IMR-90 (cell line): ENCODE measurements at regions not wholly inside any gene's neighbourhood (a gene's known extent, or its start where the extent isn't known, plus 50 kb on each side); places are given as distances from the start of the nearest gene placed in this dataset.

ENCODE experiments used
- ATAC-seq: fragments of 200-7000 bp; cut with Tn5 transposase; 2 replicates; pipeline ENCODE4 v1.9.1; 2020; ENCODE audit warnings: low read depth, mild to moderate bottlenecking, moderate library complexity
- BruUV-seq: library from RNA; stranded (reverse); fragments of 400-500 nt; replicated peaks from 2 replicates; lab custom pipeline; 2021; lab: Mats Ljungman, UMichigan
- CTCF ChIA-PET: fragments of 300-600 bp; formaldehyde crosslinking; extraction: SDS; loops from one replicate; lab custom pipeline; 2021; ENCODE audit warnings: antibody characterized with exemption; lab: Yijun Ruan, JAX
- POLR2A ChIA-PET: fragments of 300-600 bp; sonication (Branson Sonifier 250); formaldehyde crosslinking; loops from one replicate; lab custom pipeline; 2022; ENCODE audit warnings: antibody characterized with exemption; ENCODE audit not compliant: unreplicated experiment; lab: Charles Lee
- DNase-seq: peaks from one replicate; pipeline ENCODE4 v3.0.0; 2013
- H2AFZ ChIP-seq: replicated peaks from 2 replicates; pipeline ENCODE3; 2013; ENCODE audit warnings: low read length, mild to moderate bottlenecking; ENCODE audit not compliant: poor library complexity
- H2AK5ac ChIP-seq: 2 replicates; pipeline ENCODE4 v1.6.1; 2013; ENCODE audit warnings: low read depth, low read length, inconsistent platforms
- H2AK9ac ChIP-seq: replicated peaks from 2 replicates; pipeline ENCODE3; 2013; ENCODE audit warnings: mild to moderate bottlenecking, low read depth, low read length, moderate library complexity; ENCODE audit not compliant: poor library complexity
- H2BK120ac ChIP-seq: 2 replicates; pipeline ENCODE4 v1.6.1; 2013; ENCODE audit warnings: low read depth, low read length, inconsistent platforms
- H2BK15ac ChIP-seq: 3 replicates; pipeline ENCODE4 v1.6.1; 2013; ENCODE audit warnings: low read depth, low read length, inconsistent platforms
- H2BK20ac ChIP-seq: 2 replicates; pipeline ENCODE4 v1.6.1; 2013; ENCODE audit warnings: low read depth, mild to moderate bottlenecking, inconsistent platforms, low read length, moderate library complexity
- H2BK5ac ChIP-seq: 2 replicates; pipeline ENCODE4 v1.6.1; 2013; ENCODE audit warnings: mild to moderate bottlenecking, low read depth, low read length, inconsistent platforms; ENCODE audit not compliant: poor library complexity, severe bottlenecking
- H3K14ac ChIP-seq: replicated peaks from 2 replicates; pipeline ENCODE4 v1.6.1; 2013; ENCODE audit warnings: low read depth, low read length, inconsistent platforms
- H3K18ac ChIP-seq: 2 replicates; pipeline ENCODE4 v1.6.1; 2013; ENCODE audit warnings: low read depth, low read length, control low read depth
- H3K23ac ChIP-seq: 2 replicates; pipeline ENCODE4 v1.6.1; 2013; ENCODE audit warnings: low read depth, low read length, inconsistent platforms
- H3K27ac ChIP-seq: 2 replicates; pipeline ENCODE4 v1.5.1; 2013; ENCODE audit warnings: mild to moderate bottlenecking, control low read depth, low read length; ENCODE audit not compliant: insufficient read depth
- H3K27me3 ChIP-seq: 2 replicates; pipeline ENCODE4 v1.6.1; 2013; ENCODE audit warnings: low read length; ENCODE audit not compliant: control insufficient read depth, insufficient read depth
- H3K36me3 ChIP-seq: 2 replicates; pipeline ENCODE4 v1.6.1; 2013; ENCODE audit warnings: low read length, mixed read lengths; ENCODE audit not compliant: control insufficient read depth, insufficient read depth
- H3K4ac ChIP-seq: 2 replicates; pipeline ENCODE4 v1.6.1; 2013; ENCODE audit warnings: low read depth, low read length, inconsistent platforms
- H3K4me1 ChIP-seq: 2 replicates; pipeline ENCODE4 v1.6.1; 2013; ENCODE audit warnings: low read length, mixed read lengths; ENCODE audit not compliant: control insufficient read depth, insufficient read depth
- H3K4me2 ChIP-seq: 2 replicates; pipeline ENCODE4 v1.6.1; 2013; ENCODE audit warnings: low read depth, mild to moderate bottlenecking, control low read depth, low read length, moderate library complexity
- H3K4me3 ChIP-seq: 2 replicates; pipeline ENCODE4 v1.5.1; 2013; ENCODE audit warnings: low read depth, mild to moderate bottlenecking, control low read depth, low read length, moderate library complexity; ENCODE audit not compliant: insufficient read depth
- H3K56ac ChIP-seq: 2 replicates; pipeline ENCODE4 v1.6.1; 2013; ENCODE audit warnings: low read length, inconsistent platforms; ENCODE audit not compliant: insufficient read depth; ENCODE audit errors: extremely low read depth
- H3K79me1 ChIP-seq, 2 experiments: 2 replicates each; pipeline ENCODE4 v1.6.1; 2013; ENCODE audit warnings: low read length in 2 of 2, inconsistent platforms in 1 of 2, low read depth in 1 of 2
- H3K9ac ChIP-seq: 2 replicates; pipeline ENCODE4 v1.6.1; 2013; ENCODE audit warnings: low read depth, low read length, control low read depth
- H3K9me1 ChIP-seq: 2 replicates; pipeline ENCODE4 v1.6.1; 2013; ENCODE audit warnings: low read length, inconsistent platforms; ENCODE audit not compliant: insufficient read depth
- H3K9me3 ChIP-seq: 2 replicates; pipeline ENCODE4 v1.6.1; 2013; ENCODE audit warnings: low read length; ENCODE audit not compliant: control insufficient read depth, insufficient read depth
- H4K20me1 ChIP-seq: 2 replicates; pipeline ENCODE4 v1.6.1; 2013; ENCODE audit warnings: low read length, inconsistent platforms; ENCODE audit not compliant: insufficient read depth
- H4K5ac ChIP-seq: 2 replicates; pipeline ENCODE4 v1.6.1; 2013; ENCODE audit warnings: mild to moderate bottlenecking, low read depth, low read length, control low read depth
- H4K8ac ChIP-seq, 2 experiments: 2 replicates each; pipeline ENCODE4 v1.6.1; 2013; ENCODE audit warnings: low read depth in 2 of 2, low read length in 2 of 2, control low read depth in 1 of 2, inconsistent platforms in 1 of 2
- H4K91ac ChIP-seq: 2 replicates; pipeline ENCODE4 v1.6.1; 2013; ENCODE audit warnings: low read depth, low read length, inconsistent platforms; ENCODE audit not compliant: insufficient read depth
- FOS ChIP-seq: fragments of 150-350 bp; IDR thresholded peaks from 2 replicates; pipeline ENCODE4 v1.6.1; 2016; ENCODE audit warnings: low read depth, low read length
- NFE2L2 ChIP-seq: fragments of 150-350 bp; IDR thresholded peaks from 2 replicates; pipeline ENCODE4 v1.6.1; 2016; ENCODE audit warnings: low read depth, mild to moderate bottlenecking, low read length
- WGBS, 2 experiments: methylation state at CpG; one replicate each; pipeline versions ENCODE4 v1.1.5 to v1.1.7; 2013; ENCODE audit warnings: missing lambda C conversion rate in 2 of 2; ENCODE audit not compliant: insufficient read length in 1 of 2; ENCODE audit errors: extremely low coverage in 2 of 2; 5-methylcytosine and 5-hydroxymethylcytosine counted together
- dilution Hi-C: fragments of 300-500 bp; cut with HindIII; formaldehyde crosslinking; loops from one replicate; pipeline ENCODE4 v1.14.3; 2018; ENCODE audit warnings: low sequenced_read_pairs; ENCODE audit not compliant: unreplicated experiment
- in situ Hi-C: fragments of 300-500 bp; cut with MboI; formaldehyde crosslinking; loops from 3 replicates; pipeline ENCODE4 v1.14.3; 2019; ENCODE audit warnings: low sequenced_read_pairs, inconsistent platforms, mixed read lengths
- intact Hi-C: fragments of 100-400 bp; cut with micrococcal nuclease; formaldehyde crosslinking; loops from 2 replicates; pipeline ENCODE4 v1.10.0; 2022

DNA sequence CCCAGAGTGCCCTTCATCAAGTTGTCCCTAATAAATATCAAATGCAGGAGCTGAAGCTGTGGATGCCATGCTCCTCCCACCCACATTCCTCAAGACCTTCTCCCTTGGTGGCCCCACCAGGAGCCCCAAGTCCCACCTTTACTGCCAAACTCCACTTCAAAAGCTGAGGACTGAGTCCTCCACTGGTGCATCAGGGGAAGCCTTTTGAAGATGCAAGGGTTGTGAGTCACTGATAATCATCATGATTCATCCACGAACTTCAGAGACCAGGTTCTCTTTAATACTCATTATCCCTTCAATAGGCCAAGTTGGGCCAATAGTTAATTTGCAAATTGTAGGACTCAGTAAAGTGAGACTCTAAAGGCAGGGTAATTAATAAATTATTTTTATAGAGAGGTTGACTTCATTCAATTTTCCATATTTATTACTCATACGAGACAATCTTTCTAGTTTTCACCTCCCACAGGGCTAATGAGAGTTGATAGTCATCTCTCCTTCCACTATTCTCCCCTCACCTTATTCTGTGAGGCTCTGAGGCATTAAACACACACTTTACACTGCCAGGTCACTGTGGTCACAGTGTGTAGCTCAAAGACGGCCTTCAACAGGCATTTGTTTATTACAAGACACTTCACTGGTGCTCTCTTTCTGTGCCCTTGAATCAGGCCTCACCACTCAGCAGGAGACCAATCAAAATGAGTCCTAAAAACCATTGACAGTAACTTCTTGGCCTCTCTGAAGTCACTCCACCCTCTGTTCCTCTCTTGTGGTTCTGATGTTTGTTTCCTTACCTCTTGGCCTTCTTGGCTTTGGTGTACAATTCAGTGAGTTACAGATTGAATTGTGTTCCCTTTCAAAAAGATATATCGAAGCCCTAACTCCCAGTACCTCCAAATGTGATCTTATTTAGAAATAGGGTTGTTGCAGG lies 99.9 kb downstream of the TRIB2 start:
- H3K27me3 ChIP-seq: no peaks in the 10 kb centered on the region
- H2AFZ ChIP-seq: peak overlapping the region; percentile 37
- peak overlapping the region; percentile 77 for H3K4ac ChIP-seq
- dilution Hi-C loops (no loop called here), in situ Hi-C loops (no loop called here), intact Hi-C loops (no loop called here)
- no peaks in the 10 kb centered on the region for H4K20me1 ChIP-seq
- H3K4me3 ChIP-seq: no peak overlapping the region
- peak overlapping the region; percentile 85 for H2BK120ac ChIP-seq
- H3K4me1 ChIP-seq: peaks cover 10% of the 10 kb centered on the region
- BruUV-seq: no TSS peak
- H4K5ac ChIP-seq: peak overlapping the region; percentile 53; the same call in 1 of the 2 replicates
- peak; percentile 87 for DNase-seq
- no peak overlapping the region for H3K4me2 ChIP-seq
- WGBS, 2 experiments: 50% methylated on average over 1 of the region's 4 CpGs; no CpG with 5 or more reads in 1 of the 2 experiments
- H3K56ac ChIP-seq: no peak overlapping the region; the same call in 1 of the 2 replicates
- no peak overlapping the region for H3K9ac ChIP-seq
- H2BK15ac ChIP-seq: peak overlapping the region; percentile 80; the same call in 2 of the 3 replicates
- H3K9me1 ChIP-seq: peaks cover 9% of the 10 kb centered on the region
- ChIA-PET POLR2A (no interaction called here), CTCF (no interaction called here)
- peak overlapping the region; percentile 99 for H2AK5ac ChIP-seq
- peak overlapping the region; percentile 15 for H2AK9ac ChIP-seq
- peak; percentile 35; the same call in 1 of the 2 replicates for ATAC-seq
- peak overlapping the region; percentile 28 for H4K91ac ChIP-seq
- H2BK5ac ChIP-seq: peak overlapping the region; percentile 49
- H2BK20ac ChIP-seq: peak overlapping the region; percentile 91
- peak overlapping the region; percentile 80 for H3K14ac ChIP-seq
- H4K8ac ChIP-seq: peak overlapping the region; percentile 26 to 53; a peak in 2 of 4 replicates
- H3K9me3 ChIP-seq: no peaks in the 10 kb centered on the region
- no peak overlapping the region for H3K27ac ChIP-seq
- H3K18ac ChIP-seq: peak overlapping the region; percentile 78
- TF ChIP-seq NFE2L2 (no peak), FOS (peak; percentile 86)
- H3K23ac ChIP-seq: 0 out of 2 replicates have a peak overlapping the region, but pooled peaks have one; percentile 45
- no peaks in the 10 kb centered on the region for H3K79me1 ChIP-seq
- no peaks in the 10 kb centered on the region for H3K36me3 ChIP-seq
